ENCODE measurements at regions not wholly inside any gene's neighbourhood (a gene's known extent, or its start where the extent isn't known, plus 50 kb on each side); places are given as distances from the start of the nearest gene placed in this dataset.

DNA sequence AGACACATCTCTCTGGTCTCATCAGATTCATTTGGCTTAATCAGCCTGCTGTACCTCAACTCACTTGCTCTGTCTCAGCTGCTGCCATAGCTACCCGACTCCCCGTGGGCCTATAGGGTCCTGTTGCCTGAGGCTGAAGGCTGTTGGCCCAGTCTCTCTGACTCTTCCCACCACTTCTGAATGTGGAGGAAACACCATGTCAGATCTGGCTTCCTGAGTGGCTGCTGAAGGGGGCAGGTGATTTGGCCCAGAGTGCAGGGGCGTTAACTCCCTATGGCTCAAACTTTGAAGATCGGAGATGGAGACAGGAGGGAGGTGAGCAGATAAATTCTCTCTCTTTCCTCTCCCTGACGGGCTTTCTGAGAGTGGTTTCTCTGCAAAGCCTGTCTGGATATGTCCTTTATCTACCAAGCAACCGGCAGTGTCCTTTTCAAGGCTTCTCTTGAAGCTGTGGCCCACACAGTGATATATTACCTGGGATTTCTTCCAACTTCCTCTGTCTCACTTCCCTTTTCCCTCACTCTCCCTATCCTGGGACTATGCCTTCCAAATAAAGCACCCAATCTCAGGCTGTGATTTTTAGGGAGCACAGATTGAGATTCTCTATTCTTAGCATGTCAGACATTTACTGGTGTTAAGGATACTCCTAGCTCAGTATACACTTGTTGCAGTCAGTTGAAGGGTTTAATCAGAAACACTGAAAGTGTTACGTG, 334.9 kb upstream of the TBC1D5 start:
- Histone ChIP-seq H3K9me3 (no peaks in the 10 kb centered on the region), H3K27me3 (no peaks in the 10 kb centered on the region), H3K4me3 (no peak overlapping the region), H3K4me1 (no peaks in the 10 kb centered on the region), H3K27ac (no peak overlapping the region), H3K36me3 (no peaks in the 10 kb centered on the region)
- ATAC-seq (no peak), DNase-seq (no peak)
- intact Hi-C loops (cut with DNase I; ENCODE audit: low total_unique reads) = no loop called here
- no peak for TF ChIP-seq POLR2A (IDR thresholded peaks at IDR 0.05)
- TF ChIP-seq CTCF (IDR thresholded peaks at IDR 0.05 in 4 of 5, conservative IDR thresholded peaks at IDR 0.05 in 1 of 5) = no peak
- in situ Hi-C loops (cut with MboI; ENCODE audit: low sequenced_read_pairs in 4 of 4) = no loop called here

GRCh38 chr3:18076301-18076700, 333.9 kb upstream of the TBC1D5 start:
- H3K36me3 ChIP-seq = no peaks in the 10 kb centered on the region
- H3K27ac ChIP-seq = no peak overlapping the region
- no peak for ATAC-seq
- DNase-seq = no peak
- no peaks in the 10 kb centered on the region for H3K9me3 ChIP-seq
- no peaks in the 10 kb centered on the region for H3K4me1 ChIP-seq
- intact Hi-C loops (cut with DNase I; ENCODE audit: low total_unique reads) (no loop called here), in situ Hi-C loops (cut with MboI; ENCODE audit: low sequenced_read_pairs in 4 of 4) (no loop called here)
- H3K27me3 ChIP-seq = no peaks in the 10 kb centered on the region
- no peak for TF ChIP-seq POLR2A (IDR thresholded peaks at IDR 0.05)
- no peak for TF ChIP-seq CTCF (IDR thresholded peaks at IDR 0.05 in 4 of 5, conservative IDR thresholded peaks at IDR 0.05 in 1 of 5)
- no peak overlapping the region for H3K4me3 ChIP-seq

- Histone ChIP-seq H3K27ac (no peak overlapping the region), H3K4me1 (no peaks in the 10 kb centered on the region), H3K27me3 (no peaks in the 10 kb centered on the region), H3K9me3 (no peaks in the 10 kb centered on the region), H3K36me3 (no peaks in the 10 kb centered on the region), H3K4me3 (no peak overlapping the region)
- TF ChIP-seq POLR2A (IDR thresholded peaks at IDR 0.05) (no peak), CTCF (IDR thresholded peaks at IDR 0.05 in 4 of 5, conservative IDR thresholded peaks at IDR 0.05 in 1 of 5) (no peak)
- DNase-seq = no peak
- in situ Hi-C loops (cut with MboI; ENCODE audit: low sequenced_read_pairs in 4 of 4) = no loop called here
- intact Hi-C loops (cut with DNase I; ENCODE audit: low total_unique reads) = no loop called here
- ATAC-seq = no peak
Observed at GRCh38 chr3:18075799-18076198, 333.4 kb upstream of the TBC1D5 start.

- H3K4me1 ChIP-seq = no peaks in the 10 kb centered on the region
- TF ChIP-seq CTCF (IDR thresholded peaks at IDR 0.05 in 4 of 5, conservative IDR thresholded peaks at IDR 0.05 in 1 of 5) (no peak), POLR2A (IDR thresholded peaks at IDR 0.05) (no peak)
- no peaks in the 10 kb centered on the region for H3K36me3 ChIP-seq
- H3K27ac ChIP-seq = no peak overlapping the region
- in situ Hi-C loops (cut with MboI; ENCODE audit: low sequenced_read_pairs in 4 of 4) = no loop called here
- no peak overlapping the region for H3K4me3 ChIP-seq
- H3K9me3 ChIP-seq = no peaks in the 10 kb centered on the region
- ATAC-seq (no peak), DNase-seq (no peak)
- intact Hi-C loops (cut with DNase I; ENCODE audit: low total_unique reads) = no loop called here
- no peaks in the 10 kb centered on the region for H3K27me3 ChIP-seq
Observed at GRCh38 chr3:18071833-18072232, 329.4 kb upstream of the TBC1D5 start.

- H3K36me3 ChIP-seq = no peaks in the 10 kb centered on the region
- ATAC-seq (no peak), DNase-seq (no peak)
- H3K27me3 ChIP-seq = no peaks in the 10 kb centered on the region
- no peak overlapping the region for H3K4me3 ChIP-seq
- H3K9me3 ChIP-seq = no peaks in the 10 kb centered on the region
- no peak for TF ChIP-seq POLR2A (IDR thresholded peaks at IDR 0.05)
- no peak for TF ChIP-seq CTCF (IDR thresholded peaks at IDR 0.05 in 4 of 5, conservative IDR thresholded peaks at IDR 0.05 in 1 of 5)
- no peak overlapping the region for H3K27ac ChIP-seq
- in situ Hi-C loops (cut with MboI; ENCODE audit: low sequenced_read_pairs in 4 of 4) (no loop called here), intact Hi-C loops (cut with DNase I; ENCODE audit: low total_unique reads) (no loop called here)
- H3K4me1 ChIP-seq = no peaks in the 10 kb centered on the region
Observed at GRCh38 chr3:18070944-18071343, 328.5 kb upstream of the TBC1D5 start.
